ENCODE measurements at regions not wholly inside any gene's neighbourhood (a gene's known extent, or its start where the extent isn't known, plus 50 kb on each side); places are given as distances from the start of the nearest gene placed in this dataset.
"Not testable (repeated sequence)": the region's sequence is repeated elsewhere in the genome, so short reads cannot be mapped to it uniquely, and the experiment has no call there.

- DNase-seq = not testable (repeated sequence)
These were observed 106.6 kb upstream of the SAMD11 start for GRCh38 chr1:817071-817599.

- not testable (repeated sequence) for DNase-seq
These were observed 105.8 kb upstream of the SAMD11 start for GRCh38 chr1:817658-818617.

- DNase-seq = no peak
These were observed 105.0 kb upstream of the SAMD11 start for GRCh38 chr1:818618-819291.

GRCh38 chr1:820962-821361 lies 102.8 kb upstream of the SAMD11 start:
- no peak for DNase-seq

GRCh38 chr1:826808-827207 lies 96.9 kb upstream of the SAMD11 start:
- not testable (repeated sequence) for DNase-seq

GRCh38 chr1:827211-828063 lies 96.3 kb upstream of the SAMD11 start:
- DNase-seq = peak; percentile 98

- DNase-seq = not testable (repeated sequence)
These were observed 94.4 kb upstream of the SAMD11 start for GRCh38 chr1:829324-829723.

- DNase-seq = not testable (repeated sequence)
These were observed 93.8 kb upstream of the SAMD11 start for GRCh38 chr1:829932-830331.

- DNase-seq = not testable (repeated sequence)
These were observed 93.0 kb upstream of the SAMD11 start for GRCh38 chr1:830750-831149.

- DNase-seq = no peak
These were observed 92.2 kb upstream of the SAMD11 start for GRCh38 chr1:831522-831921.

- DNase-seq = no peak
These were observed 91.6 kb upstream of the SAMD11 start for GRCh38 chr1:832136-832535.

GRCh38 chr1:833226-833625 lies 90.5 kb upstream of the SAMD11 start:
- not testable (repeated sequence) for DNase-seq

GRCh38 chr1:835509-835908 lies 88.2 kb upstream of the SAMD11 start:
- DNase-seq = not testable (repeated sequence)

- DNase-seq = not testable (repeated sequence)
These were observed 86.1 kb upstream of the SAMD11 start for GRCh38 chr1:837601-838000.

GRCh38 chr1:838291-838690 lies 85.4 kb upstream of the SAMD11 start:
- DNase-seq = not testable (repeated sequence)

- DNase-seq = not testable (repeated sequence)
These were observed 83.1 kb upstream of the SAMD11 start for GRCh38 chr1:840592-840991.

GRCh38 chr1:841671-842425 lies 81.9 kb upstream of the SAMD11 start:
- not testable (repeated sequence) for DNase-seq

- not testable (repeated sequence) for DNase-seq
These were observed 80.9 kb upstream of the SAMD11 start for GRCh38 chr1:842799-843198.

- DNase-seq = not testable (repeated sequence)
These were observed 79.8 kb upstream of the SAMD11 start for GRCh38 chr1:843946-844345.

- peak; percentile 75 for DNase-seq
These were observed 79.2 kb upstream of the SAMD11 start for GRCh38 chr1:844472-845026.

- not testable (repeated sequence) for DNase-seq
These were observed 78.1 kb upstream of the SAMD11 start for GRCh38 chr1:845641-846040.
